ENCODE measurements at regions not wholly inside any gene's neighbourhood (a gene's known extent, or its start where the extent isn't known, plus 50 kb on each side); places are given as distances from the start of the nearest gene placed in this dataset.

- peak; percentile 61 for TF ChIP-seq CTCF (conservative IDR thresholded peaks at IDR 0.05; ENCODE audit: low read depth, low read length)
- no peak overlapping the region for H3K4me3 ChIP-seq (ENCODE audit: low read length)
- peak; percentile 46 for DNase-seq (ENCODE audit: low read depth)
Measured at GRCh38 chr5:39948867-39949468, 524.2 kb upstream of the DAB2 start.

GRCh38 chr5:39948341-39948740, 523.6 kb upstream of the DAB2 start:
- DNase-seq (ENCODE audit: low read depth): no peak
- H3K4me3 ChIP-seq (ENCODE audit: low read length): no peak overlapping the region
- TF ChIP-seq CTCF (conservative IDR thresholded peaks at IDR 0.05; ENCODE audit: low read depth, low read length): no peak

- DNase-seq (ENCODE audit: low read depth): no peak
- H3K4me3 ChIP-seq (ENCODE audit: low read length): no peak overlapping the region
- TF ChIP-seq CTCF (conservative IDR thresholded peaks at IDR 0.05; ENCODE audit: low read depth, low read length): no peak
Measured at GRCh38 chr5:39947657-39948056, 522.9 kb upstream of the DAB2 start.

GRCh38 chr5:39946356-39947045, 521.7 kb upstream of the DAB2 start:
- no peak for DNase-seq (ENCODE audit: low read depth)
- no peak for TF ChIP-seq CTCF (conservative IDR thresholded peaks at IDR 0.05; ENCODE audit: low read depth, low read length)

GRCh38 chr5:39945870-39946269, 521.1 kb upstream of the DAB2 start:
- H3K4me3 ChIP-seq (ENCODE audit: low read length): no peak overlapping the region
- no peak for DNase-seq (ENCODE audit: low read depth)
- no peak for TF ChIP-seq CTCF (conservative IDR thresholded peaks at IDR 0.05; ENCODE audit: low read depth, low read length)

More at GRCh38 chr5:39946356-39947045, 521.7 kb upstream of the DAB2 start:
- no peak overlapping the region for H3K4me3 ChIP-seq (ENCODE audit: low read length)

- no peak overlapping the region for H3K4me3 ChIP-seq (ENCODE audit: low read length)
- no peak for TF ChIP-seq CTCF (conservative IDR thresholded peaks at IDR 0.05; ENCODE audit: low read depth, low read length)
- no peak for DNase-seq (ENCODE audit: low read depth)
Measured at GRCh38 chr5:39943811-39944210, 519.0 kb upstream of the DAB2 start.

GRCh38 chr5:39942606-39943005, 517.8 kb upstream of the DAB2 start:
- no peak for TF ChIP-seq CTCF (conservative IDR thresholded peaks at IDR 0.05; ENCODE audit: low read depth, low read length)
- no peak for DNase-seq (ENCODE audit: low read depth)
- no peak overlapping the region for H3K4me3 ChIP-seq (ENCODE audit: low read length)

Measured in retinal pigment epithelial cell (primary cell).